ENCODE measurements at regions not wholly inside any gene's neighbourhood (a gene's known extent, or its start where the extent isn't known, plus 50 kb on each side); places are given as distances from the start of the nearest gene placed in this dataset.

DNA sequence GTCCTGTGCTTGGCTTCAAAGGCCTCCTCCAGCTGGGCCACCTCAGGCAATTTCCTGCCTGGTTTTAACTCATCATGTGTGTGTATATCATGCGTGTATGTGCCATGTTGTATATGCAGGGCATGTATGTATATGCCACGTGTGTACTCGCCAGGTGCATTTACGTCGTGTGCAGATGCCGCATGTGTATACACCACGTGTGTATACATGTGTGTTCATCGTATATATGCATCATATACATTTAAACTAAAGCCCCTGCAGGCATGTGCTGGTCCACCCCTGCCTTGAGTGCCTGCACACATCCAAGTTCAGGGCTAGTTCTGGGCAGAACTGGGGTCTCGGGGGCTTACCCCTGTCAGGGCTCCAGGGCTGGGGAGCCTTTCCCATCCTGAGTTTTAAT lies 54.0 kb upstream of the SMOC2 start:
- H3K4me1 ChIP-seq (ENCODE audit: control insufficient read depth, insufficient read depth, low read length), result no peaks in the 10 kb centered on the region
- intact Hi-C loops (cut with micrococcal nuclease), result no loop called here
- H3K36me3 ChIP-seq (ENCODE audit: control insufficient read depth, insufficient read depth, low read length), result no peaks in the 10 kb centered on the region
- Mint-ChIP-seq H3K4me1 (no peaks in the 10 kb centered on the region), H3K27me3 (ENCODE audit: low read depth in 2 of 2) (peaks cover 0 to 3% of the 10 kb centered on the region in 2 donors), H3K27ac (no peak overlapping the region), H3K36me3 (no peaks in the 10 kb centered on the region), H3K9me3 (no peaks in the 10 kb centered on the region), H3K4me3 (no peak overlapping the region)
- WGBS (ENCODE audit: insufficient coverage), result 92% methylated on average over 9 of the region's 9 CpGs
- peaks cover 6% of the 10 kb centered on the region for H3K9me3 ChIP-seq (ENCODE audit: control insufficient read depth, insufficient read depth, low read length)
- H3K4me3 ChIP-seq (ENCODE audit: low read length), result no peak overlapping the region
- H3K27me3 ChIP-seq (ENCODE audit: control insufficient read depth, insufficient read depth, low read length), result no peaks in the 10 kb centered on the region
- TF ChIP-seq, protein P1, sequence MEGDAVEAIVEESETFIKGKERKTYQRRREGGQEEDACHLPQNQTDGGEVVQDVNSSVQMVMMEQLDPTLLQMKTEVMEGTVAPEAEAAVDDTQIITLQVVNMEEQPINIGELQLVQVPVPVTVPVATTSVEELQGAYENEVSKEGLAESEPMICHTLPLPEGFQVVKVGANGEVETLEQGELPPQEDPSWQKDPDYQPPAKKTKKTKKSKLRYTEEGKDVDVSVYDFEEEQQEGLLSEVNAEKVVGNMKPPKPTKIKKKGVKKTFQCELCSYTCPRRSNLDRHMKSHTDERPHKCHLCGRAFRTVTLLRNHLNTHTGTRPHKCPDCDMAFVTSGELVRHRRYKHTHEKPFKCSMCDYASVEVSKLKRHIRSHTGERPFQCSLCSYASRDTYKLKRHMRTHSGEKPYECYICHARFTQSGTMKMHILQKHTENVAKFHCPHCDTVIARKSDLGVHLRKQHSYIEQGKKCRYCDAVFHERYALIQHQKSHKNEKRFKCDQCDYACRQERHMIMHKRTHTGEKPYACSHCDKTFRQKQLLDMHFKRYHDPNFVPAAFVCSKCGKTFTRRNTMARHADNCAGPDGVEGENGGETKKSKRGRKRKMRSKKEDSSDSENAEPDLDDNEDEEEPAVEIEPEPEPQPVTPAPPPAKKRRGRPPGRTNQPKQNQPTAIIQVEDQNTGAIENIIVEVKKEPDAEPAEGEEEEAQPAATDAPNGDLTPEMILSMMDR (IDR thresholded peaks at IDR 0.05), result no peak
- DNase-seq (no peak), ATAC-seq (no peak)
- H3K27ac ChIP-seq (ENCODE audit: low read length), result no peak overlapping the region

DNA sequence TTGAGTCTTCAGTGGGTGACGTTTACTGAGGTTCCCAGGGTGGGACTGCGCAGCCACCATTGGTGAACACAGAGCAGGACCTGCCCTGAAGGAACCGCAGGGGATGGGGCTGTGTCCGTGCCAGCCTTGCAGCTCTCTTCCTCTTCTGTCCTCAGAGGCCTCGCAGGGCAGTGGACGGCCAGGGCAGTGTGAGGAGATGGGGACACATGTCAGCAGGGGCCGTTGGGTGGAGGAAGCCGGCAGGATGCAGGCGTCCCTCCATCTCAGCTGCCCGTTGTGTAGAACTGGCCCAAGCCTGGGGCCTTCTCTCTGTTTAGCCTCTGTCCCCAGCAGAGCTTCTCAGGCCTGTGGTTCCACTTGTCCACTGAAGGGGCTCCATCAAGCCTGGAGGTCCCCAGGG lies 53.6 kb upstream of the SMOC2 start:
- H3K27me3 ChIP-seq (ENCODE audit: control insufficient read depth, insufficient read depth, low read length), result no peaks in the 10 kb centered on the region
- Mint-ChIP-seq H3K27ac (no peak overlapping the region), H3K9me3 (no peaks in the 10 kb centered on the region), H3K36me3 (no peaks in the 10 kb centered on the region), H3K4me3 (no peak overlapping the region), H3K4me1 (no peaks in the 10 kb centered on the region), H3K27me3 (ENCODE audit: low read depth in 2 of 2) (peaks cover 0 to 3% of the 10 kb centered on the region in 2 donors)
- H3K36me3 ChIP-seq (ENCODE audit: control insufficient read depth, insufficient read depth, low read length), result no peaks in the 10 kb centered on the region
- intact Hi-C loops (cut with micrococcal nuclease), result no loop called here
- no peak overlapping the region for H3K4me3 ChIP-seq (ENCODE audit: low read length)
- H3K27ac ChIP-seq (ENCODE audit: low read length), result no peak overlapping the region
- peaks cover 6% of the 10 kb centered on the region for H3K9me3 ChIP-seq (ENCODE audit: control insufficient read depth, insufficient read depth, low read length)
- no peaks in the 10 kb centered on the region for H3K4me1 ChIP-seq (ENCODE audit: control insufficient read depth, insufficient read depth, low read length)
- ATAC-seq, result no peak
- 82% methylated on average over 10 of the region's 10 CpGs for WGBS (ENCODE audit: insufficient coverage)
- TF ChIP-seq, protein P1 (IDR thresholded peaks at IDR 0.05), result no peak
- no peak for DNase-seq

DNA sequence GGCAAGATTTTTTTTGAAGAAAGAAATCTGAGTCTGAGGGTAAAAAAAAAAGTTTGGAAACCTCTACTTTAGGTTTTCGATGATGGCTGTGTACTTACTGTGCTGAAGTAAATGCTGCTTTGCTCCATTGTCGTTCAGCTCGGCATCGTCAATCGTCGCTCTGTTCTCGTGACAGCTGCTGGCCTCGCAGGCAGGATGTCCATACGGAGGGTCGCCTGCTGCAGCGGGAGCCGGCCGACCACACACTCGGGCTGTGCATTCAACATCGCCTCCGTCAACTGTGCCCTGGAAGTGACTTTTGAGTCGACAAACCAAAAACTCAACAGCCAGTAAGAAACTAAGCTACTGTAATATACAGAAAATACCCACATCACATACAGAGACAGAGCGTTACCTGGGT lies 53.1 kb upstream of the SMOC2 start:
- H3K4me1 Mint-ChIP-seq, result no peaks in the 10 kb centered on the region
- TF ChIP-seq, protein P1 (IDR thresholded peaks at IDR 0.05), result no peak
- Histone ChIP-seq H3K9me3 (ENCODE audit: control insufficient read depth, insufficient read depth, low read length) (peaks cover 4% of the 10 kb centered on the region), H3K27me3 (ENCODE audit: control insufficient read depth, insufficient read depth, low read length) (no peaks in the 10 kb centered on the region), H3K27ac (ENCODE audit: low read length) (no peak overlapping the region), H3K4me1 (ENCODE audit: control insufficient read depth, insufficient read depth, low read length) (no peaks in the 10 kb centered on the region), H3K4me3 (ENCODE audit: low read length) (no peak overlapping the region), H3K36me3 (ENCODE audit: control insufficient read depth, insufficient read depth, low read length) (no peaks in the 10 kb centered on the region)
- no peak for DNase-seq
- ATAC-seq, result no peak
- H3K27ac Mint-ChIP-seq, result no peak overlapping the region
- no peaks in the 10 kb centered on the region for H3K36me3 Mint-ChIP-seq
- H3K27me3 Mint-ChIP-seq (ENCODE audit: low read depth in 2 of 2), result peaks cover 0 to 6% of the 10 kb centered on the region in 2 donors
- WGBS (ENCODE audit: insufficient coverage), result 75% methylated on average over 18 of the region's 18 CpGs
- H3K4me3 Mint-ChIP-seq, result no peak overlapping the region
- intact Hi-C loops (cut with micrococcal nuclease), result no loop called here
- H3K9me3 Mint-ChIP-seq, result no peaks in the 10 kb centered on the region
